ENCODE measurements at regions not wholly inside any gene's neighbourhood (a gene's known extent, or its start where the extent isn't known, plus 50 kb on each side); places are given as distances from the start of the nearest gene placed in this dataset.

- peak overlapping the region; percentile 79 for H3K27ac Mint-ChIP-seq
- peaks cover 27% of the 10 kb centered on the region for H3K4me1 Mint-ChIP-seq (ENCODE audit: unreplicated experiment)
- DNase-seq (ENCODE audit: extremely low spot score, unreplicated experiment) = no peak
- H3K9me3 Mint-ChIP-seq = peaks cover 4% of the 10 kb centered on the region
- no peak for TF ChIP-seq CTCF (conservative IDR thresholded peaks at IDR 0.05)
- peaks cover 10% of the 10 kb centered on the region for H3K36me3 Mint-ChIP-seq
- H3K27me3 Mint-ChIP-seq = no peaks in the 10 kb centered on the region
- H3K4me3 Mint-ChIP-seq = peak overlapping the region; percentile 24
Measured at GRCh38 chr12:25692115-25693035, 139.3 kb upstream of the LMNTD1 start.

DNA sequence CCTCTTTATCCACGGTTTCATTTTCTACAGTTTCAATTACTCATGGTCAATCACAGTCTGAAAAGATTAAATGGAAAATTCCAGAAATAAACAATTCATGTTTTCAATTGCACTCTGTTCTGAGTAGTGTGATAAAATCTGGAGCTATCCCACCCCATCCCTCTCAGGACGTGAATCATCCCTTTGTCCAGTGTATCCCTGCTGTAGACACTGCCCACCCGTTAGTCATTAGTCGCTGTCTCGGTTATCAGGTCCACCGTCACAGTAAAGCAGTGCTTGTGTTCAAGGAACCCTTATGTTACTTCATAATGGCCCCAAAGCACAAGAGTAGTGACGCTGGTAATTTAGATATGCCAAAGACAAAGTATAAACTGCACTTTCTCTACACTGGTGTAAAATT is 141.0 kb upstream of the LMNTD1 start:
- peaks cover 4% of the 10 kb centered on the region for H3K9me3 Mint-ChIP-seq
- TF ChIP-seq CTCF (conservative IDR thresholded peaks at IDR 0.05) = no peak
- no peaks in the 10 kb centered on the region for H3K27me3 Mint-ChIP-seq
- peaks cover 27% of the 10 kb centered on the region for H3K4me1 Mint-ChIP-seq (ENCODE audit: unreplicated experiment)
- H3K4me3 Mint-ChIP-seq = no peak overlapping the region
- DNase-seq (ENCODE audit: extremely low spot score, unreplicated experiment) = no peak
- H3K27ac Mint-ChIP-seq = no peak overlapping the region
- peaks cover 10% of the 10 kb centered on the region for H3K36me3 Mint-ChIP-seq

DNA sequence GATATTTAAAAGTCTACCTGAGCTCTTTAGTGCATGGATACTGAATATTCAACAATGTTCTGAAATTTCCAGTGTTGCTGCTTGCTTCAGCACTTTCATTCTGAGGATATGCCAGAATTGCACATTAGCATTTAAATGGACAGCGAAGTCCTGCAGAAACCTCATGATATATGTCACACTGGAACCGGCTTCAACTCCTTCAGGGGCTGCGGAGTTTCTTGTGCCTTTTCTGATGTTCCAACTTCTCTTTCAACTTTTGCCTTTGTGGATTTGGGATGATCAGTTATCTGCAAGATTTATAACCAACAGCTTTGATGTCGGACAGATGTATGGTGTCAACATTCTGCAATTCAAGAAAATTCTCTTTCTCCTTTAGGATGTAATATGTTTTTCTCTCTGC is 142.5 kb upstream of the LMNTD1 start:
- DNase-seq (ENCODE audit: extremely low spot score, unreplicated experiment) = no peak
- Mint-ChIP-seq H3K9me3 (peaks cover 4% of the 10 kb centered on the region), H3K4me3 (peak overlapping the region; percentile 25), H3K27ac (no peak overlapping the region), H3K27me3 (no peaks in the 10 kb centered on the region), H3K36me3 (peaks cover 10% of the 10 kb centered on the region), H3K4me1 (ENCODE audit: unreplicated experiment) (peaks cover 21% of the 10 kb centered on the region)
- no peak for TF ChIP-seq CTCF (conservative IDR thresholded peaks at IDR 0.05)

DNA sequence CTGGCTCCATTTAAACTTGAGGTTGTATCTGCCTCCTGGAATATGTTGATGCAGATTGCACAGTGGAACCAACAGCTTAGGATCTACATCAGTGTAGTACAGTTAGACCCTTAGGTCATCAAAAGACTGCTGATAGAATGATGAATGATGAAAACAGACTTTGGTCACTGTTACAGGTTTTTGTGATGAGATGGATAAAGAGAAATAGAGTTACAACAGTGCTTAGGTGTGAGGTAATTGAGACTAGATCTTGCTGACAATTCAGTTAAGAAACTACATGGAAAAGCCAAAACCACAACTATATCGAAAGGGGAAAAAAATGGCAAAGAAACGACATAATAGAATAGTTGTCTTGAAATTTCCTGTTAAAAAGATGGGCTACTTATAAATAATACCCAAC is 145.7 kb upstream of the LMNTD1 start:
- Mint-ChIP-seq H3K27ac (no peak overlapping the region), H3K9me3 (peaks cover 14% of the 10 kb centered on the region), H3K4me3 (no peak overlapping the region), H3K4me1 (ENCODE audit: unreplicated experiment) (peaks cover 14% of the 10 kb centered on the region), H3K36me3 (peaks cover 23% of the 10 kb centered on the region), H3K27me3 (no peaks in the 10 kb centered on the region)
- TF ChIP-seq CTCF (conservative IDR thresholded peaks at IDR 0.05) = no peak
- DNase-seq (ENCODE audit: extremely low spot score, unreplicated experiment) = no peak

- peaks cover 14% of the 10 kb centered on the region for H3K9me3 Mint-ChIP-seq
- H3K36me3 Mint-ChIP-seq = peaks cover 19% of the 10 kb centered on the region
- TF ChIP-seq CTCF (conservative IDR thresholded peaks at IDR 0.05) = no peak
- peaks cover 9% of the 10 kb centered on the region for H3K4me1 Mint-ChIP-seq (ENCODE audit: unreplicated experiment)
- DNase-seq (ENCODE audit: extremely low spot score, unreplicated experiment) = no peak
- H3K27ac Mint-ChIP-seq = no peak overlapping the region
- no peaks in the 10 kb centered on the region for H3K27me3 Mint-ChIP-seq
- H3K4me3 Mint-ChIP-seq = no peak overlapping the region
Measured at GRCh38 chr12:25699454-25699853, 146.4 kb upstream of the LMNTD1 start.

Data from type B pancreatic cell (in vitro differentiated cells).